ENCODE measurements at regions not wholly inside any gene's neighbourhood (a gene's known extent, or its start where the extent isn't known, plus 50 kb on each side); places are given as distances from the start of the nearest gene placed in this dataset.

GRCh38 chr11:19661827-19662226, 50.8 kb upstream of the NAV2 start:
- DNase-seq: no peak

DNA sequence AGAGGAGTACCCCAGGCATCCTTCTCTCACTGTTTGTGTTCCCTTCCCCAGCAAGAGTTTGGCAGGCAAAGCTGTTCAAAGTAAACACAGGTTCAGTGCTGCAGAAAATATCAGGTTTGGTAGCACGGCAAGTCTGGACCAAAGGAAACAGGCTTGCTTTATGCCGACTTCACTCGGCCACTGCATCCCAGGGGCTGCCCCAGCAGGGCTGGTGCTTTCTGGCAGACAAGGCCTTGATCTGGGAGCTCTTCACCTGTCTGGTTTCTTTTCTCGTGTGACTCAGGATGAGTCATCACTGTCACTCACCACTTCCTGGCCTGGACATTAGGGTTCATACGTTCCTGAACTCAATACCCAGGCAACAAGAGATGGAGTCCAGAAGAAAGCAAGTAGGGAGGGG, 52.6 kb upstream of the NAV2 start:
- DNase-seq: no peak

DNA sequence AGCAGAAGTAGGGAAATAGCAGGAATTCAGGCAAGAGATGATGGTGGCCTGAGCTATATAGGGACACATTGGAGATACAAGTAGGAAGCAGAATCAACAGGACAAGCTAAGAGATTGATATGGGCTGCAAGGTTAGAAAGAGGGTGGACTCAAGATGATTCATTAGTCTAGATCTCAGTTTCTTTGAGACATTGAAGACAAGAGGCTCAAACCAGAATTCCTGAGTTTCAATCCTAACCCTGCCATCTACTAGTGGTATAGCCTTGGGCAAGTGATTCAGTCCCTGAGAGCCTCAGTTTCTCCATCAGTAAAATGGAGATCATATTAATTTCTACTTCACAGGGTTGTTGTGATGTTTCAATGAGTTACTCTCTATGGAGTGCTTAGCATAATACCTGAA, 53.1 kb upstream of the NAV2 start:
- DNase-seq: no peak

DNA sequence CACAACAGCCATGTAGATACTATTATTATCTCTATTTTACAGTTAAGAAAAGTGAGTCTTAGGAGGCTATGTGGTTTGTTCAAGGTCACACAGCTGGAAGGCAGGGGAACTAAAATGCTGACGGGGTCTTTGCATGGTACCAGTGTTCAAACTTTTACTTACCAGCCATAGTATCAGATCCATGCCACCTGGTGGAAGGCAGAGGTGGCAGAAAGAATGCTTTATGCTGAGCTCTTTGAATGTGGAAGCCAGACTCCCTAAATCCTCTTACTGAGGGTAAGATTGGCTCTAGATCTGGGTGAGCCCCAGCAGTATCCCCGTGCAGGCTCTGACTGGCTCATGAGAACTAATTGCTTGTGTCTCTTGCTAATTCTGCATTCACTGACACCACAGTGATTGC, 54.3 kb upstream of the NAV2 start:
- DNase-seq: no peak

DNA sequence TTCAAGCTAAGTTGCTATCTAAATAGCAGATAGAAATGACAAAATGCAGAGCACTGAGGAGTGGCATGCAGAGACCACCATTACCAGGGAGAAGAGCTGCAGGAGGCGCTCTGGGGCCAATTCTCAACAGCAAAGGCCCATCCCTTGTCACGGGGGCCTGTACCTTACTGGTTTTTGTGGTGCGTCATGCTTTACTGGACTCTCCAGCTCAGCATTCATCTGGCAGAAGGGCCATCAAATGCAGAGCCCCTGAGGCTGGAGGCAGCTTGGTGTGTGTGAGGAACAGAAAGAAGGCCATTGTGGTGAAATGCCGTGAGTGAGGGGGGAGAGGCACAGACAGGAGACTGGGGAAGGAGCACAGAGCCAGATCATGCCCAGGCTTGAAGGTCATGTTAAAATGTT, 56.5 kb upstream of the NAV2 start:
- no peak for DNase-seq

DNA sequence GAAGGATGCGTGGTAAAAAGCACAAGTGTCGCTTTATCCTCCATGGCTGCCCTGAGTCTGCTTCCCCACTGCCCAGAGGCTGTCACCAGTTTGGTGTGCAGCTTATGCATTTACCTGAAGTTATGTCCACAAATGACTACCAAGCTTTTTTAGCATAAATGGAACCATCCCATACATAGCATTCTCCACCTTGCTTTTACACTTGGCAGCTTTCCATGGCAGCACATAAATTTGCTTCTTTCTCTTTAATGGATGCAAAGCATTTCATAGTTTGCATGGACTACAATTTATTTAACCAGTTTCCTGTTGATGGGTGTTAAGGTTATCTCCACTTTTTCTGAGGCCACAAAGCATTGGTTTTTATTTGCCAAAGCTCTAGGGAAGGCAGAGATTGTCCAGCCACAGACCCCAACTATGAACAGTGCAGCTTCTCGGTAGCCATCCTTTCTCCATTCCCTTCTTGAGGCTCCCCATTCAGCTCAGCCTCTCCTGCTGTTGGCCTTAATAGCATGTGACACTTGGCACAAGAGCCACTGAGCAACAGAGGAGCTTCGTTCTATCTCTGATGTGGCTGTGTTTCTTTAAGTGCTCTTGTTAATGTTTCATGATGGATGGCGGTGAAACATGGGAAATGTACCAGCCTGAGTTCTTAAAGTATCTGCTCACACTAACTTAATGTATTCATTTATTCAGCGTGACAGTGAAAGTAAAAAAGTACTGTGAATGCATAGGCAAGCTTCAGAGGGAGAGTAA, 59.8 kb upstream of the NAV2 start:
- no peak for DNase-seq

- no peak for DNase-seq
These were observed 61.0 kb upstream of the NAV2 start for GRCh38 chr11:19651653-19652052.

GRCh38 chr11:19651028-19651427, 61.6 kb upstream of the NAV2 start:
- DNase-seq: no peak

DNA sequence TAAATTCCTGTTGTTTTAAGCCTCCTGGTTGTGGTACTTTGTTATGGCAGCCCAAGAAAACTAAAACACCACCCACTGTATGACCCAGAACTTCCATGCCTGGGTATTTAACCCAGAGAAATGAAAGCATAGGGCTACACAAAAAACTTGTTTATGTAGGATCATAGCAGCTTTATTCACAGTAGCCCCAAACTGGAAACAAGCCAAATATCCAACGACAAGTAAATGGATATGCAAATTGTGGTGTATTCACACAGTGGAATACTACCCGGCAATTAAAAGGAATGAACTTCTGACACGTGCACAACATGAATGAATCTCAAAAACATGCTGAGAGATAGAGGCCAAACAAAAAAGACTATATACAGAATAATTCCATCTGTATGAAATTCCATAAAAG, 62.2 kb upstream of the NAV2 start:
- no peak for DNase-seq

- no peak for DNase-seq
These were observed 62.9 kb upstream of the NAV2 start for GRCh38 chr11:19649751-19650150.

DNA sequence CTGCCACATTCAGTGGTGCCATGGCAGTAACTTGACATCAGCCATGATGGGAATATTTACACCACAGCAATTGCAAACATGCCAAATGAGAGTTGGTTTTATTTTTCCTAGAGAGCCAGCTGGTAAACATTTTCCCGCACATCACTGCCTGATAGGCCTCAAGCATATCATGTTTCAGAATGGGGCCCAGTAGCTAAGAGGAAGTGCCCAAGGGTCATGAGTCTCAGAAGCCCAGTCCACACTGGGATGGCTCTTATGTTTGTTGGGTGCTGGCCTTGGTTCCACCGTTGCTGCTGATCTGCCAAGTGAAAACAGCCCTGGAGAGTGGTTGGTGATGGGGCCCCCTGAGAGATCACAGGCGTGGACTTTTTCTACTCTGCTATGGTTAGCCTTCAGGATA, 64.3 kb upstream of the NAV2 start:
- DNase-seq: no peak

DNA sequence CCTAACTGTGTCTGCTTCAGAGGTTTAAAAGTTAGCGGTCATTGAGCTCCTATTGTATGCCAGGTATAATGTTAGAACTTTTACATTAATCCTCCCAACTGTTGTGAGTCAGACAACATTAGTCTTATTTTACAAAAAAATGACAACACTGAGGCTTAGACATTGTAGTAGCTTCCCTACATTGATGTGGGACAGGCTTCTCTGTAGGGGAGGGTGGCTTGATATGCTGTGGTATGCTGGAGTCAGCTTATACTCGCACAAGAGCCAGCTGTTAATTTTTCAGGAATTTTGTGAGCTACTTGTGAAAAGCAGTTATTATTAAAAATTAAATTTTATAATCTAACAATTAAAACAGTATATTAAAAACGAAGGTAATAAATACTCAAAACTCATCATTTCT, 64.8 kb upstream of the NAV2 start:
- no peak for DNase-seq

GRCh38 chr11:19646921-19647320, 65.7 kb upstream of the NAV2 start:
- no peak for DNase-seq

DNA sequence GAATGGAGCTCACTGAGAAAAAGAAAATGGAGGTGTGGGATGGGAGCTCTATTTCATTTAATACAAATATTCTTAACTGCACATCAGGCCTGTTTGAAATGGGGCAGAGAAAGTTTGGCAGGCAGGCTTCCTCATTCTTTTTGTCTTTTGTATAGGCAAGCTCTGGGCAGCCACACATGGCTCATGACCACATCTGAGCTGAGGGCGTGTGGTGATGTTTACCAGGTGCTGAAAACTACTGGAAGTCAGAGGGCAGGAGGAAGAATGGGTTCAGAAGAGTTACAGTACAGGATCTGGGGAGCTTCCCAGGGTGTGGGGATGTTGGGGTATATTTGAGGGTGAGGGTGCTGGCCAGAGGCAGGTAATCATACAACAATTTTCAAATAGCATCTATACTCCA, 66.3 kb upstream of the NAV2 start:
- DNase-seq: no peak

DNA sequence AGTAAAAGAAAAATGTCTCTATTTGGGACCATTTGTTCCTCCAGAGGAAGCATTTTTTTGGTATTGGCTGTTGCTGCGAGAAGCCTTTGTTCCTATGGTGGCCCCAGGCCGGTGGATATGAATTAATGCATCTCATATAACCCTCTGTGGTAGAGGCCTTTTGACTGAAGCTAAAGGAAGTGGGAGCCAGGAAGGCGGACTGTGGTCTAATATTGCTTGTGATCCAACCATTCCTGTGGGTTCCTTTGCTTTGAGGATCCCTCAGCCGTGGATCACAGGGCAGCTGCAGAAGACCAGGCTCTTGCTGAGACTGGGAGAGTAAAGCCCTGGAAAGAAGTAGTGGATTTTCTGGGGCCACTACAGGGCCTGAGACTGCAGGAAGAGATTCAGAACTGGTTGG, 68.3 kb upstream of the NAV2 start:
- DNase-seq: no peak

DNA sequence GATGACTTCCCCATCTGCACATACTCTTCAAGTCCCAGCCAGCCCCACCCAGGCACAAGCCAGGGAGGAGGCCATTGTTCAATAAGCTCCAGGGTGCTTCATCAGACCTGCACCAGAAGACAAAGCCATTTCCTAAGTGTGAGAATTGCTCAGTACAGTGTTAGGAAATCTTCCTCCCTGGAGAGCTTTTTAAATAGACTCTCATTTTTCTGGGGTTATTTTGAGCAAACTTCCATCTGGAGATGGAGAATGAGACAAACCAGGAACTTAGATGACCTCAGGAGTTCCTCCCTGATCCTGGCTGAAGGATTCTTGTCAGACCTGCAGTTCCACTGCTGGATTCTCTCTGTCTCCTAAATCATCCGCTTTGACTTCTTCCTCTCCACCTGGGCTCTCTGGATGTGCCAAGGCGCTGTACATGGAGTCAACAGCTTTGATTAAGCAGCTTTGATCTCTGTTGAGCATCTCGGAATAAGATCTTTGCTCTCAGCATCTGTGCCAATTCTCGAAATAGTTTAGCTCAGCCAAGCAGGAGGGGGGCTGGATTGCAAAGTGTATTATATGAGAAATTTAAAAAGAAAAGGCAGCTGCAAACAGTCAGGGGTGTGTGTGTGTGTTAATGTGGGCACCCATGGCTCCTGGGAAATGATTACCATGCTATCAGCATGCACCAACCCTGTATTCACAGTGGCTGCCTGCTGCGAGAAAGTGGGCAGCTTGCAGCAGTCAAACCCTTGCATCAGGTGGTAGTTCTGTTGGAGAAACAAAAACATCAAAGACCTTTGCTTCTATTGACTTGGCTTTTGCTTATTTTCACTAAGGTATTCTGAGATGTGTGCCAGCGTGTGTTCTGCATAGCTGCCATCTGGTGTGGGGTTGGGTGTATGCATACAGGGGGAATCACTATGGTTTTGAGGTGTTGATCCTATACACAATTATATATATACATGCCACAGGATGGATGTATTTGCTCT, 70.2 kb upstream of the NAV2 start:
- no peak for DNase-seq

GRCh38 chr11:19639603-19640105, 73.0 kb upstream of the NAV2 start:
- DNase-seq: no peak

DNA sequence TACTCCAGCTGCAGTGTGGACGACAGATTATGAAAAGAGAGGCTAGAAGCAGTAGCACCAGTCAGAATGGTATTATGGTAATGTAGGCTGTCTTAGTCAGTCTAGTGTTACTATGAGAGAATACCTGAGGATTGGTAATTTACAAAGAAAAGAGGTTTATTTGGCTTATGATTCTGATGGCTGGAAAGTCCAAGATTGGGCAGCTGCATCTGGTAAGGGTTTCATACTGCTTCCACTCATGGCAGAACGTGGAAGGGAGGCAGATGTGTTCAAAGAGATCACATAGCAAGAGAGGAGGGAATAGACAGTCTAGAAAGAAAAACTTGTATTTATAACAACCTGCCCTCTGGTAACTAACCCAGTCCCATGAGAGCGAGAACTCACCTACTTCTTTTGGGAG, 77.3 kb upstream of the NAV2 start:
- no peak for DNase-seq

DNA sequence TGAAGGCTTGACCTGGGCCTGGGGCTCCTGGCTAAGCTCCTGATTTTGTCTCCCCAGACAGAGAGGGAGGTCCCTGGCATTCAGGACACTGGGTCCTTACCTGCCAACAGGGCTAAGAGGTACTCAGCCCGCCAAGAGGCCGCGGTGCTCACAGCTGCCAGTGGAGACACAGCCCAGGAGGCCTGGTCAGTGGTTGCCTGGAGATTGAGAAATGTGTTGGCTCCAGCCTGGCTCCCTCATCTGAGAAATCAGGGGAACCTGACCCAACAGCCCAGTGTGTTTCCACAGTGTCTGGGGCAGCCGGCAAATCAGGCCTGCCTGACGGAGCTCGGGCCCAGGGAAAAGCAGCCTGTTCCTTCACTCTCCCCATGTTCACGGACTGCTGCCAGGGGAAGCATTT, 79.4 kb upstream of the NAV2 start:
- no peak for DNase-seq

DNA sequence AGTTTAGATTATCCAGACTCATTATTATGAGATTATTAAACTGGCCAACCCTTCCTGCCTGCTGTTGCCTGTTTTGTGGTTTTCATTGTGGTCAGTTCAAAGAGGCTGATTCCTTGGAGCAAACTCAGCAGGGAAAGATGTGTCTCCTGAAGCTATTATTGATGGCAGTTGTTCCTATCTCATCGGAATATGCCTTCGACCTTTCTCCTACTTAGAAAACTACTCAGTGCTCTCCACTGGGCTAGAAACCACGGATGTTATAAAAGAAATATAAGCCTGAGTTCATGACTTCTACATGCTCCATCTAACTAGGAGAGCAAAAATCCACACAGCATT, 80.2 kb upstream of the NAV2 start:
- DNase-seq: no peak

DNA sequence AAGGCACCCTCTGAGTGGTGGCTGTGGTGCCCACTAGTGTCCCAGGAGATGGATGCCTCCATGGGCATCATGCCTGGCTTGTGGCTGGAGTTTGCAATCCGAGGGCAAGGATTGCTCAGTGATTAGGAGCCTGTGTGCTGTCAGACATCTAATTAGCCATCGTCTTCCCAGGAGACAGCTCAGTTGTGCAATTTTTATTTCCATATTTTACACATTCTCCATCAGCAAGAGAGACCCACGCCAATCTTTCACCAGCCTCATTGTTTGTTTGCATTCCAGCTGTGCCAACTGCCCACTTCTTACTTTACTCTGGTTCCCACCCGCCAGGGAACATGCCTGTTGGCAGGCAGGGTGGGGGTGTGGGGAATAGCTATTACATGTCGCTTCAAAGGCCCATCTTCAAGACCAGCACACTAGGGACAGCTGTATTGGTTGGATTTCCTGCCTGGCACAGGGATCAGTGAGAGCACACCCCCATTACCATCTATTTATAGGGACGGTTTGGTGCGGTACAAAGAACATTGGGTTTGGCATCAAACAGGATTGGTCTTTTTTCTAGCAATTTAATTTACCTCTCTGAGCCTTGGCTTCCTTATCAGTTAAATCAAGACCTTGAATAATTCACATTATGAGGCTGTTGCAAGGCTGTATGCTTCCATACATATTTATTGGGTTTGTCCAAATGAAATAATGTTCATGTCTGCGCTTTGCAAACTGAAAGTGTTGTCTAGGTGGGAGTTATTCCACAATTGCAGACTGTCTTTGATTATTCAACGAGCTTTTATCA, 80.7 kb upstream of the NAV2 start:
- DNase-seq: no peak

GRCh38 chr11:19628018-19628417, 84.6 kb upstream of the NAV2 start:
- DNase-seq: no peak

DNA sequence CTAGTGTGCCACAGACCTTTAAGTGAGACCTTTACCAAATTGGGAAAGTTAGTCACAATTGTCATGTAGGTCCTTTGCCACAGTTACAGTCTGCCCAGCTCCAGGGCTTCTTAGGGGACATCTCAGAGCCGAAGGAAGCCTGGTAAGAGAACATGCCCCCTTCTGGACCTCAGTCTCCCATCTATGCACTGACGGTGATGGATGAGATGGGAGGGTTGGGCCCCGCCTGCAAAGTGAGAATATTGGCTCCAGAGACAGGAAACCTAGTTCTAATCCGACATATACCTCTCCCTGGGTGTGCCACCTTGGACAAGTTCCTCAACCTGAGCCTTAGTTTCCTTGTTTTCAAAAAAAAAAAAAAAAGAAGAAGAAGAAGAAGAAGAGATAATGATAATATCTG, 85.1 kb upstream of the NAV2 start:
- no peak for DNase-seq

DNA sequence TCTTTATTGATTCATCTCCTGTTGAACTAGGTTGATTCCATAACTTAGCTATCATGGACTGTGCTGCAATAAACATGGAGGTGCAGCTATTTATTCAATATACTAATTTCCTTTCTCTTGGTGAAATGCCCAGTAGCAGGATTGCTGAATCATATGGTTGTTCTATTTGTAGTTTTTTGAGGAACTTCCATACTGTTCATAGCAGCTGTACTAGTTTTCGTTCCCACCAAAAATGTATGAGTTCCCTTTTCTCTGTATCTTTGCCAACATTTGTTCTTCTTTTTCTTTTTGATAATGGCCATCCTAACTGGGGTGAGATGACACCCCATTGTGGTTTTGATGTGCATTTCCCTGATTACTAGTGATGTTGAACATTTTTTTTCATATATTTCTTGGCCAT, 87.2 kb upstream of the NAV2 start:
- no peak for DNase-seq
